Mesenchymal stem cell (in vitro differentiated cells and primary cell): ENCODE measurements at regions not wholly inside any gene's neighbourhood (a gene's known extent, or its start where the extent isn't known, plus 50 kb on each side); places are given as distances from the start of the nearest gene placed in this dataset.
"Not testable (repeated sequence)": the region's sequence is repeated elsewhere in the genome, so short reads cannot be mapped to it uniquely, and the experiment has no call there.

Experiments
- DNase-seq: peaks from one replicate; pipeline ENCODE4 v3.0.0-alpha.2; 2013
- H2AFZ ChIP-seq: one replicate; pipeline ENCODE4 v1.6.1; 2013; ENCODE audit warnings: low read depth, mild to moderate bottlenecking, control low read depth, inconsistent platforms, low read length, moderate library complexity
- H2AK5ac ChIP-seq: 2 replicates; pipeline ENCODE4 v1.6.1; 2013; ENCODE audit warnings: low read length, moderate library complexity, mild to moderate bottlenecking, inconsistent platforms; ENCODE audit not compliant: severe bottlenecking
- H2BK120ac ChIP-seq: one replicate; pipeline ENCODE4 v1.6.1; 2013; ENCODE audit warnings: low read depth, mild to moderate bottlenecking, inconsistent platforms, low read length, moderate library complexity
- H2BK12ac ChIP-seq, 2 experiments: one replicate each; pipeline ENCODE4 v1.6.1; 2013; ENCODE audit warnings: inconsistent platforms in 2 of 2, low read length in 2 of 2, mild to moderate bottlenecking in 2 of 2, moderate library complexity in 2 of 2, control low read depth in 1 of 2
- H2BK15ac ChIP-seq: one replicate; pipeline ENCODE4 v1.6.1; 2013; ENCODE audit warnings: mild to moderate bottlenecking, low read depth, inconsistent platforms; ENCODE audit not compliant: poor library complexity, severe bottlenecking
- H2BK5ac ChIP-seq: 2 replicates; pipeline ENCODE4 v1.6.1; 2013; ENCODE audit warnings: low read depth, mild to moderate bottlenecking, low read length, control low read depth, inconsistent platforms; ENCODE audit not compliant: poor library complexity, severe bottlenecking
- H3K14ac ChIP-seq, 2 experiments: one replicate each; pipeline ENCODE4 v1.6.1; 2013; ENCODE audit warnings: inconsistent platforms in 2 of 2, low read length in 2 of 2, control low read depth in 1 of 2, mild to moderate bottlenecking in 1 of 2, moderate library complexity in 1 of 2
- H3K18ac ChIP-seq, 2 experiments: one replicate each; pipeline ENCODE4 v1.6.1; 2013; ENCODE audit warnings: inconsistent platforms in 2 of 2, low read length in 2 of 2, control low read depth in 1 of 2, low read depth in 1 of 2, mild to moderate bottlenecking in 1 of 2
- H3K23ac ChIP-seq, 2 experiments: one replicate each; pipeline ENCODE4 v1.6.1; 2013; ENCODE audit warnings: inconsistent platforms in 2 of 2, low read length in 2 of 2, mild to moderate bottlenecking in 2 of 2, moderate library complexity in 2 of 2, control low read depth in 1 of 2
- H3K27ac ChIP-seq: 2 replicates; pipeline ENCODE4 v1.5.1; 2013; ENCODE audit warnings: mild to moderate bottlenecking, moderate library complexity, low read length, control low read depth, inconsistent platforms; ENCODE audit not compliant: poor library complexity, severe bottlenecking
- H3K27me3 ChIP-seq, 2 experiments: 2 replicates each; pipeline versions ENCODE4 v1.6.1 to v1.7.0; 2013; ENCODE audit warnings: low read length in 2 of 2, mild to moderate bottlenecking in 2 of 2, moderate library complexity in 2 of 2, control low read depth in 1 of 2, inconsistent platforms in 1 of 2; ENCODE audit not compliant: control insufficient read depth in 1 of 2, insufficient read depth in 1 of 2
- H3K36me3 ChIP-seq, 2 experiments: 2 replicates each; pipeline versions ENCODE4 v1.6.1 to v1.7.0; 2013; ENCODE audit warnings: low read length in 2 of 2, control low read depth in 1 of 2, inconsistent platforms in 1 of 2, low read depth in 1 of 2, mild to moderate bottlenecking in 1 of 2; ENCODE audit not compliant: insufficient read depth in 2 of 2, control insufficient read depth in 1 of 2
- H3K4ac ChIP-seq, 2 experiments: one replicate each; pipeline ENCODE4 v1.6.1; 2013; ENCODE audit warnings: inconsistent platforms in 2 of 2, low read length in 2 of 2, mild to moderate bottlenecking in 2 of 2, moderate library complexity in 2 of 2, control low read depth in 1 of 2, low read depth in 1 of 2
- H3K4me1 ChIP-seq: 2 replicates; pipeline ENCODE4 v1.6.1; 2013; ENCODE audit warnings: low read depth, low read length, control low read depth; ENCODE audit not compliant: control insufficient read depth, insufficient read depth
- H3K4me2 ChIP-seq: 2 replicates; pipeline ENCODE4 v1.6.1; 2013; ENCODE audit warnings: low read length, mild to moderate bottlenecking, inconsistent platforms; ENCODE audit not compliant: poor library complexity, severe bottlenecking
- H3K4me3 ChIP-seq, 2 experiments: 2 replicates each; pipeline versions ENCODE4 v1.5.1 to v1.7.0; 2013; ENCODE audit warnings: low read length in 2 of 2, mild to moderate bottlenecking in 2 of 2, control low read depth in 1 of 2, low read depth in 1 of 2; ENCODE audit not compliant: insufficient read depth in 1 of 2
- H3K79me1 ChIP-seq: replicated peaks from 2 replicates; pipeline ENCODE4 v1.6.1; 2013; ENCODE audit warnings: mild to moderate bottlenecking, control low read depth, low read length, inconsistent platforms; ENCODE audit not compliant: poor library complexity, severe bottlenecking
- H3K9ac ChIP-seq: 2 replicates; pipeline ENCODE4 v1.7.0; 2013; ENCODE audit warnings: mild to moderate bottlenecking, low read length, moderate library complexity
- H3K9me3 ChIP-seq: 2 replicates; pipeline ENCODE4 v1.7.0; 2013; ENCODE audit warnings: mild to moderate bottlenecking, low read length; ENCODE audit not compliant: control insufficient read depth
- H4K8ac ChIP-seq: one replicate; pipeline ENCODE4 v1.6.1; 2013; ENCODE audit warnings: inconsistent platforms, mild to moderate bottlenecking, low read length, moderate library complexity
- H4K91ac ChIP-seq: one replicate; pipeline ENCODE4 v1.6.1; 2013; ENCODE audit warnings: mild to moderate bottlenecking, low read length, inconsistent platforms
- WGBS: methylation state at CpG from one replicate; pipeline ENCODE4 v1.1.7; 2013; ENCODE audit warnings: mixed read lengths; 5-methylcytosine and 5-hydroxymethylcytosine counted together

DNA sequence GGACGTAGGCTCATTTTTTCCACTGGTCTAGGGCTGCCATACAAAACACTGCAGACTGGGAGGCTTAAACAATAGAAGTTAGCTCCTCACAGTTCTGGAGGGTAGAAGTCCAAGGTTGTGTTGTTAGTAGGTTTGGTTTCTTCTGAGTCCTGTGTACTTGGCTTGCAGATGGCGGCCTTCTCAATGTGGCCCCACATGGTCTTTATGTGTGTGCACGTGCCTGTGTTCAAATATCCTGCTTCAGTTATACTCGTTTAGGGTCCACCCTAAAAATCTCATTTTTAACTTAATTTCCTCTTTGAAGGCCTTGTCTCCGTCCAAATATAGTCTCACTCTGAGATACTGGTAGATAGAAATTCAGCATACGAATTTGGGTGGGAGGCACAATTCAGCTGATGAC is 542.4 kb downstream of the HAPSTR1 start:
- H4K91ac ChIP-seq = no peak overlapping the region
- no peak overlapping the region for H2AFZ ChIP-seq
- no peak overlapping the region for H3K4me3 ChIP-seq
- DNase-seq = no peak
- H2BK120ac ChIP-seq = no peak overlapping the region
- H2AK5ac ChIP-seq = no peak overlapping the region
- 59% methylated on average over 6 of the region's 6 CpGs for WGBS
- H3K14ac ChIP-seq = no peak overlapping the region
- H3K4ac ChIP-seq = no peak overlapping the region
- no peaks in the 10 kb centered on the region for H3K9me3 ChIP-seq
- no peak overlapping the region for H3K9ac ChIP-seq
- H2BK5ac ChIP-seq = no peak overlapping the region
- H3K79me1 ChIP-seq = no peaks in the 10 kb centered on the region
- no peak overlapping the region for H3K23ac ChIP-seq
- H3K4me1 ChIP-seq = no peaks in the 10 kb centered on the region
- no peak overlapping the region for H2BK12ac ChIP-seq
- H3K18ac ChIP-seq = no peak overlapping the region
- no peak overlapping the region for H4K8ac ChIP-seq
- H3K27me3 ChIP-seq = no peaks in the 10 kb centered on the region
- no peak overlapping the region for H2BK15ac ChIP-seq
- H3K4me2 ChIP-seq = no peak overlapping the region
- no peak overlapping the region for H3K27ac ChIP-seq
- H3K36me3 ChIP-seq = no peaks in the 10 kb centered on the region

DNA sequence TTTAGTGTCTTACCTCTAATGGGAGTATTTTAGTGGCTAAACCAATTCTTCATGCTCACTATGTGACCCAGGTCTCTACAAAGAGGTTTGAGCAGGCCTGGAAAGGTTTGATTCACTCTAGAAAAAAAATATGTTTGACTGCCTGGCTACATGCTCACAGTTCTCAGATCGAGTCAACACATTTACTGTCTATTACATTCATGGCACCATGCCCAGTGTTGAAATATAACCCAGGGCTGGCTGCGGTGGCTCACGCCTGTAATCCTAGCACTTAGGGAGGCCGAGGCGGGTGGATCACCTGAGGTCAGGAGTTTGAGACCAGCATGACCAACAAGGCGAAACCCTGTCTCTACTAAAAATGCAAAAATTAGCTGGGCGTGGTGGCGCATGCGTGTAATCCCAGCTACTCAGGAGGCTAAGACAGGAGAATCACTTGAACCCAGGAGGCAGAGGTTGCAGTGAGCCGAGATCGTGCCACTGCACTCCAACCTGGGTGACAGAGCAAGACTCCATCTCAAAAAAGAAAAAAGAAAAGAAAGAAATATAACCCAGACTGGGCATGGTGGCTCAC is 543.8 kb downstream of the HAPSTR1 start:
- not testable (repeated sequence) for DNase-seq

DNA sequence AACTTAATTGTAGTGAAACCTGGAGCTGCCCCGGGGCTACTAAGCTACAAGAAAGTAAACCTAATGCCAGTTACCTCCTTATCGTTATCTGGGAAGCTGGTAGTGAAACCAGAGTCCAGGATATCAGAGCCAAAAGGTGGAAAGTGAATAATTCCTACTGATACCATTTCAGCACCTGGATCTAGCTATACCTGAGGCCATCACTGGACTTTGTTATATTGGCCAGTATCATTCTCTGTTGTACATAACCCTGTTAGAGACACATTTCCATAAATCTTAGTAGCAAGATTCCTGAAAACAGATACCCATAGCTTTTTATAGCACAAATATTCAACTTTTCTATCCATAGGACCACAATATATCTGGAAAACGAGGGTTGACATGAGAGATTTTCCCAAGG is 538.0 kb downstream of the GRIN2A start:
- no peak overlapping the region for H3K18ac ChIP-seq
- no peak overlapping the region for H3K14ac ChIP-seq
- H3K27me3 ChIP-seq = peaks cover 0 to 22% of the 10 kb centered on the region in 2 experiments
- DNase-seq = no peak
- no peak overlapping the region for H3K9ac ChIP-seq
- no peak overlapping the region for H4K91ac ChIP-seq
- no peaks in the 10 kb centered on the region for H3K4me1 ChIP-seq
- no peak overlapping the region for H3K4ac ChIP-seq
- no peak overlapping the region for H2AFZ ChIP-seq
- H3K4me2 ChIP-seq = no peak overlapping the region
- no peak overlapping the region for H3K27ac ChIP-seq
- 50% methylated on average over 2 of the region's 3 CpGs for WGBS
- no peak overlapping the region for H2BK12ac ChIP-seq
- no peaks in the 10 kb centered on the region for H3K9me3 ChIP-seq
- no peak overlapping the region for H4K8ac ChIP-seq
- H2BK5ac ChIP-seq = no peak overlapping the region
- no peak overlapping the region for H3K23ac ChIP-seq
- no peaks in the 10 kb centered on the region for H3K79me1 ChIP-seq
- H2BK120ac ChIP-seq = no peak overlapping the region
- no peak overlapping the region for H3K4me3 ChIP-seq
- no peak overlapping the region for H2BK15ac ChIP-seq
- no peaks in the 10 kb centered on the region for H3K36me3 ChIP-seq
- H2AK5ac ChIP-seq = no peak overlapping the region

More for the DNA sequence above, 543.8 kb downstream of the HAPSTR1 start:
- not testable (repeated sequence) for H3K4me3 ChIP-seq, H3K14ac ChIP-seq, H2AFZ ChIP-seq, H2BK12ac ChIP-seq, H4K8ac ChIP-seq, H3K18ac ChIP-seq, H3K4me2 ChIP-seq, H3K4me1 ChIP-seq, H3K79me1 ChIP-seq, H3K9ac ChIP-seq, H2BK15ac ChIP-seq, H3K4ac ChIP-seq, H3K9me3 ChIP-seq, H2BK5ac ChIP-seq, H4K91ac ChIP-seq, H3K27me3 ChIP-seq, H3K36me3 ChIP-seq, H3K27ac ChIP-seq, H2AK5ac ChIP-seq, H2BK120ac ChIP-seq, H3K23ac ChIP-seq
- WGBS = 89% methylated on average over 9 of the region's 11 CpGs

DNA sequence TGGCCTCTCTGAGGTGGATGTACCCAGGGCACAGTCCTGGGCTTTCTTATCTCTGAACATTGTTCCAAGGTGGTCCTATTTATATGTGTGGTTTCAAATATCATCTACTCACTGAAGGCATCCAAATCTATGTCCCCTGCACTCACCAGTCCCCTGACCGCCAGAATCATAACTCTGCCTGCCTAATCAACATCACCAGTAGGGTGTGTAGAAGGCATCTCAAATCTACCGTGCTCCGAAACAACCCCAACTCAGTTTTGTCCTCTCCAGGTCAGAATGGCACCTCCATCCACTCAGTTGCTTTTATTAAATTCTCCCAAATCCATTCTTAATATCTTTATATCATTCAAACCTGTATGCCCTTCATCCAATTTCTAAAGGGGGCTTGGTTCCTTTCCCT is 536.3 kb downstream of the GRIN2A start:
- H3K9ac ChIP-seq = no peak overlapping the region
- no peak overlapping the region for H2BK120ac ChIP-seq
- no peak for DNase-seq
- H3K18ac ChIP-seq = no peak overlapping the region
- no peak overlapping the region for H2BK5ac ChIP-seq
- H2AFZ ChIP-seq = no peak overlapping the region
- H3K27me3 ChIP-seq = peaks cover 0 to 28% of the 10 kb centered on the region in 2 experiments
- no peak overlapping the region for H3K4me2 ChIP-seq
- H3K4ac ChIP-seq = no peak overlapping the region
- no peak overlapping the region for H3K4me3 ChIP-seq
- no peak overlapping the region for H4K91ac ChIP-seq
- no peak overlapping the region for H2AK5ac ChIP-seq
- H3K27ac ChIP-seq = no peak overlapping the region
- no peak overlapping the region for H4K8ac ChIP-seq
- H3K79me1 ChIP-seq = no peaks in the 10 kb centered on the region
- 65% methylated on average over 3 of the region's 3 CpGs for WGBS
- H3K9me3 ChIP-seq = no peaks in the 10 kb centered on the region
- H3K4me1 ChIP-seq = no peaks in the 10 kb centered on the region
- no peaks in the 10 kb centered on the region for H3K36me3 ChIP-seq
- no peak overlapping the region for H2BK12ac ChIP-seq
- H3K14ac ChIP-seq = no peak overlapping the region
- H3K23ac ChIP-seq = no peak overlapping the region
- no peak overlapping the region for H2BK15ac ChIP-seq
